GM12878 (cell line): ENCODE measurements at regions not wholly inside any gene's neighbourhood (a gene's known extent, or its start where the extent isn't known, plus 50 kb on each side); places are given as distances from the start of the nearest gene placed in this dataset. TPM values are rescaled to one million over a fixed set of nuclear protein-coding genes. Genes with fewer than 3 reads are reported as not detected.

ENCODE experiments used
- ATAC-seq: fragments of 200-7000 bp; cut with Tn5 transposase; 3 replicates; pipeline ENCODE4 v1.9.1; 2020; ENCODE audit warnings: mild to moderate bottlenecking, moderate library complexity
- BruUV-seq: library from RNA; stranded (reverse); fragments of 400-500 nt; replicated peaks from 2 replicates; lab custom pipeline; 2021; lab: Mats Ljungman, UMichigan
- CTCF ChIA-PET: fragments of 300-600 bp; sonication (Branson Sonifier 250); formaldehyde crosslinking; extraction: SDS; loops from one replicate; lab custom pipeline; 2021; ENCODE audit warnings: inconsistent platforms; lab: Yijun Ruan, JAX
- POLR2A ChIA-PET: fragments of 350-600 bp; formaldehyde crosslinking; extraction: SDS; loops from one replicate; lab custom pipeline; 2021; ENCODE audit warnings: inconsistent platforms; lab: Charles Lee
- RAD21 ChIA-PET: fragments of 300-600 bp; sonication (Branson Sonifier 250); formaldehyde crosslinking; loops from one replicate; lab custom pipeline; 2023; ENCODE audit warnings: antibody characterized with exemption; ENCODE audit not compliant: unreplicated experiment; lab: Charles Lee
- SMC1A ChIA-PET: fragments of 300-600 bp; sonication (Branson Sonifier 250); formaldehyde crosslinking; loops from one replicate; lab custom pipeline; 2023; ENCODE audit not compliant: unreplicated experiment, uncharacterized antibody; lab: Charles Lee
- DNase-seq: peaks from one replicate; pipeline ENCODE4 v3.0.0-alpha.2; 2011; ENCODE audit warnings: low read depth, low spot score
- FAIRE-seq: peaks from 3 replicates; lab custom pipeline; 2011; peaks lifted over from hg19 to GRCh38; lab: Jason Lieb, UNC
- H2AFZ ChIP-seq: 2 replicates; pipeline ENCODE4 v1.6.0; 2011; ENCODE audit warnings: low read depth, low read length, control low read depth; ENCODE audit not compliant: control insufficient read depth
- H3K27ac ChIP-seq: 2 replicates; pipeline ENCODE4 v1.5.1; 2011; ENCODE audit warnings: control low read depth; ENCODE audit not compliant: control insufficient read depth, insufficient read depth
- H3K27me3 ChIP-seq, 2 experiments: replicated peaks in 1 of 2; 2 replicates each; pipeline versions ENCODE4 v1.6.0 to v1.6.1; 2011; ENCODE audit warnings: low read length in 1 of 2; ENCODE audit not compliant: control insufficient read depth in 2 of 2, insufficient read depth in 2 of 2
- H3K36me3 ChIP-seq, 2 experiments: 2 replicates each; pipeline ENCODE4 v1.5.1; 2011; ENCODE audit warnings: low read length in 1 of 2; ENCODE audit not compliant: control insufficient read depth in 2 of 2, insufficient read depth in 2 of 2
- H3K4me1 ChIP-seq: 2 replicates; pipeline ENCODE4 v1.6.1; 2011; ENCODE audit warnings: mild to moderate bottlenecking, low read length, moderate library complexity, mixed read lengths; ENCODE audit not compliant: control insufficient read depth, insufficient read depth
- H3K4me2 ChIP-seq: 2 replicates; pipeline ENCODE4 v1.6.0; 2011; ENCODE audit warnings: control low read depth; ENCODE audit not compliant: control insufficient read depth, insufficient read depth
- H3K4me3 ChIP-seq: fragments of 200-600 bp; sonication (generic); 2 replicates; pipeline ENCODE4 v1.5.1; 2016
- H3K79me2 ChIP-seq: 2 replicates; pipeline ENCODE4 v1.6.0; 2011; ENCODE audit warnings: low read length; ENCODE audit not compliant: control insufficient read depth, insufficient read depth
- H3K9ac ChIP-seq: 2 replicates; pipeline ENCODE4 v1.8.0; 2011; ENCODE audit warnings: low read length, control low read depth, mixed read lengths; ENCODE audit not compliant: control insufficient read depth, insufficient read depth
- H3K9me3 ChIP-seq: replicated peaks from 3 replicates; pipeline ENCODE4 v1.5.1; 2011; ENCODE audit warnings: mild to moderate bottlenecking, low read length; ENCODE audit not compliant: control insufficient read depth, insufficient read depth
- H4K20me1 ChIP-seq: 2 replicates; pipeline ENCODE4 v1.6.0; 2011; ENCODE audit not compliant: control insufficient read depth, insufficient read depth
- EED ChIP-seq: sonication (generic); IDR thresholded peaks from 2 replicates; pipeline ENCODE4 v1.6.1; 2016; ENCODE audit warnings: antibody characterized with exemption, low read depth
- HDAC2 ChIP-seq: fragments of 200-600 bp; sonication (generic); IDR thresholded peaks from 2 replicates; pipeline ENCODE4 v1.6.1; 2017
- IKZF1 ChIP-seq: fragments of 450-650 bp; conservative IDR thresholded peaks from 2 replicates; pipeline ENCODE4 v1.6.1; 2017; ENCODE audit warnings: antibody characterized with exemption, mild to moderate bottlenecking
- MEF2B ChIP-seq: fragments of 450-650 bp; IDR thresholded peaks from 2 replicates; pipeline ENCODE4 v1.6.1; 2018; ENCODE audit warnings: mild to moderate bottlenecking, moderate library complexity; ENCODE audit not compliant: partially characterized antibody, poor library complexity, severe bottlenecking
- NFIC ChIP-seq: IDR thresholded peaks from 2 replicates; pipeline ENCODE4 v1.6.1; 2012; ENCODE audit warnings: low read depth, mild to moderate bottlenecking, inconsistent platforms, low read length, moderate library complexity
- POLR2AphosphoS5 ChIP-seq: IDR thresholded peaks from 2 replicates; pipeline ENCODE4 v1.6.1; 2011; ENCODE audit warnings: mild to moderate bottlenecking, low read length, inconsistent platforms
- SMAD5 ChIP-seq: IDR thresholded peaks from 2 replicates; pipeline ENCODE4 v1.6.1; 2016; ENCODE audit warnings: antibody characterized with exemption, low read depth
- SMC3 ChIP-seq: IDR thresholded peaks from 2 replicates; pipeline ENCODE4 v1.6.1; 2011; ENCODE audit warnings: low read length, improper control_type of control experiment, borderline replicate concordance
- SRF ChIP-seq, 2 experiments: IDR thresholded peaks; 2 replicates each; pipeline ENCODE4 v1.6.1; 2011; ENCODE audit warnings: low read depth in 2 of 2, low read length in 2 of 2, mild to moderate bottlenecking in 1 of 2, moderate library complexity in 1 of 2
- TCF7 ChIP-seq: IDR thresholded peaks from 2 replicates; pipeline ENCODE4 v1.6.1; 2014; ENCODE audit warnings: antibody characterized with exemption, borderline replicate concordance
- WRNIP1 ChIP-seq: IDR thresholded peaks from 2 replicates; pipeline ENCODE4 v1.6.1; 2011; ENCODE audit warnings: low read depth, low read length, improper control_type of control experiment, borderline replicate concordance
- WGBS: methylation state at CpG from one replicate; pipeline ENCODE4 v1.1.6; 2016; ENCODE audit warnings: low lambda C conversion rate; ENCODE audit not compliant: insufficient replicate concordance, insufficient coverage; ENCODE audit errors: missing lambda C conversion rate; 5-methylcytosine and 5-hydroxymethylcytosine counted together
- in situ Hi-C: fragments of 300-500 bp; cut with MboI; formaldehyde crosslinking; loops from 9 replicates; pipeline ENCODE4 v1.14.3; 2018; ENCODE audit warnings: mixed read lengths
- intact Hi-C: fragments of 100-400 bp; cut with micrococcal nuclease; formaldehyde crosslinking; loops from one replicate; pipeline ENCODE4 v1.14.2; 2022; ENCODE audit not compliant: unreplicated experiment
- small RNA-seq: library from RNA; depleted of rRNA; stranded (forward); fragments of <200 nt; gene quantifications from one replicate; pipeline ENCODE3, GENCODE V24; 2014
- TF ChIP-seq, protein P1 (sequence below): fragments of 450-650 bp; IDR thresholded peaks from 2 replicates; pipeline ENCODE4 v1.6.1; 2016; ENCODE audit warnings: mild to moderate bottlenecking
- TF ChIP-seq, protein P2 (sequence below): fragments of 450-650 bp; conservative IDR thresholded peaks from 2 replicates; pipeline ENCODE4 v1.6.1; 2017; ENCODE audit warnings: mild to moderate bottlenecking, moderate library complexity

DNA sequence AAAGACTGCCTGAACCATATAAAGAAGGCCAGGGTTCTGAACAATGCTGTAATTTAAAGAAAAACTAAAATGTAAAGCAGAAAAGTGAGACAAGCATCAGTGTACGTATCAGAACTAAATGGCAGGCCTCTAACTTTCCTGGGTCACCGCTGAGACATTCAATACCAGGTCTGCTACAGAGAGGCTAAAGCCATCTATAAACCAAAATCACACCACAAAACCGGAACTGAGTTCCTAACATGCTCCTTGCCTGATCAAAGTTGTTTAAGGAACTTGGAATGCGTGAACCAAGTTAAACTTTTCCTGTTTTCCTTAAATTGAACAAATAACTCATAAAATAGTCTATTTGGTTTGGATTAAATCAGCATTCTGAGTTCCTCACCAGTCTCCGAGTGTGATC, 55.3 kb upstream of the TECRL start:
- H4K20me1 ChIP-seq: no peaks in the 10 kb centered on the region
- RAD21 ChIA-PET: no interaction called here
- H3K36me3 ChIP-seq: no peaks in the 10 kb centered on the region
- WGBS: 7% methylated on average over 5 of the region's 5 CpGs
- H3K9ac ChIP-seq: no peak overlapping the region
- in situ Hi-C loops: no loop called here
- no peaks in the 10 kb centered on the region for H3K4me1 ChIP-seq
- H3K79me2 ChIP-seq: no peaks in the 10 kb centered on the region
- H3K27ac ChIP-seq: no peak overlapping the region
- H2AFZ ChIP-seq: no peak overlapping the region
- DNase-seq: no peak
- intact Hi-C loops: no loop called here
- TF ChIP-seq SMC3 (no peak), IKZF1 (no peak), WRNIP1 (no peak), SMAD5 (no peak), EED (no peak), SRF (IDR thresholded peaks at IDR 0.05; ENCODE audit: low read depth in 2 of 2, low read length in 2 of 2) (no peak), NFIC (no peak), TCF7 (no peak), MEF2B (no peak), HDAC2 (no peak), POLR2AphosphoS5 (no peak)
- TF ChIP-seq, protein P1, sequence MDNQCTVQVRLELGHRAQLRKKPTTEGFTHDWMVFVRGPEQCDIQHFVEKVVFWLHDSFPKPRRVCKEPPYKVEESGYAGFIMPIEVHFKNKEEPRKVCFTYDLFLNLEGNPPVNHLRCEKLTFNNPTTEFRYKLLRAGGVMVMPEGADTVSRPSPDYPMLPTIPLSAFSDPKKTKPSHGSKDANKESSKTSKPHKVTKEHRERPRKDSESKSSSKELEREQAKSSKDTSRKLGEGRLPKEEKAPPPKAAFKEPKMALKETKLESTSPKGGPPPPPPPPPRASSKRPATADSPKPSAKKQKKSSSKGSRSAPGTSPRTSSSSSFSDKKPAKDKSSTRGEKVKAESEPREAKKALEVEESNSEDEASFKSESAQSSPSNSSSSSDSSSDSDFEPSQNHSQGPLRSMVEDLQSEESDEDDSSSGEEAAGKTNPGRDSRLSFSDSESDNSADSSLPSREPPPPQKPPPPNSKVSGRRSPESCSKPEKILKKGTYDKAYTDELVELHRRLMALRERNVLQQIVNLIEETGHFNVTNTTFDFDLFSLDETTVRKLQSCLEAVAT: no peak
- TF ChIP-seq, protein P2, sequence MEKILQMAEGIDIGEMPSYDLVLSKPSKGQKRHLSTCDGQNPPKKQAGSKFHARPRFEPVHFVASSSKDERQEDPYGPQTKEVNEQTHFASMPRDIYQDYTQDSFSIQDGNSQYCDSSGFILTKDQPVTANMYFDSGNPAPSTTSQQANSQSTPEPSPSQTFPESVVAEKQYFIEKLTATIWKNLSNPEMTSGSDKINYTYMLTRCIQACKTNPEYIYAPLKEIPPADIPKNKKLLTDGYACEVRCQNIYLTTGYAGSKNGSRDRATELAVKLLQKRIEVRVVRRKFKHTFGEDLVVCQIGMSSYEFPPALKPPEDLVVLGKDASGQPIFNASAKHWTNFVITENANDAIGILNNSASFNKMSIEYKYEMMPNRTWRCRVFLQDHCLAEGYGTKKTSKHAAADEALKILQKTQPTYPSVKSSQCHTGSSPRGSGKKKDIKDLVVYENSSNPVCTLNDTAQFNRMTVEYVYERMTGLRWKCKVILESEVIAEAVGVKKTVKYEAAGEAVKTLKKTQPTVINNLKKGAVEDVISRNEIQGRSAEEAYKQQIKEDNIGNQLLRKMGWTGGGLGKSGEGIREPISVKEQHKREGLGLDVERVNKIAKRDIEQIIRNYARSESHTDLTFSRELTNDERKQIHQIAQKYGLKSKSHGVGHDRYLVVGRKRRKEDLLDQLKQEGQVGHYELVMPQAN: no peak
- TF ChIP-seq, all 136 proteins: peak for 0
- H3K4me2 ChIP-seq: no peak overlapping the region
- POLR2A ChIA-PET: no interaction called here
- FAIRE-seq (no peak), ATAC-seq (no peak)
- no peaks in the 10 kb centered on the region for H3K27me3 ChIP-seq
- CTCF ChIA-PET: no interaction called here
- SMC1A ChIA-PET: no interaction called here
- no peaks in the 10 kb centered on the region for H3K9me3 ChIP-seq
- H3K4me3 ChIP-seq: no peak overlapping the region
- BruUV-seq: no TSS peak

Small RNA genes in the stretch of these regions (small RNA-seq; reads per million reads assigned to genes)
- gene MTCO3P27: not detected
- gene MTND4LP31: not detected
